DND-41 (cell line): ENCODE measurements at regions not wholly inside any gene's neighbourhood (a gene's known extent, or its start where the extent isn't known, plus 50 kb on each side); places are given as distances from the start of the nearest gene placed in this dataset.
"Not testable (repeated sequence)": the region's sequence is repeated elsewhere in the genome, so short reads cannot be mapped to it uniquely, and the experiment has no call there.

ENCODE experiments used
- ATAC-seq: fragments of 200-7000 bp; cut with Tn5 transposase; 3 replicates; pipeline ENCODE4 v1.9.1; 2021; ENCODE audit warnings: low read depth; ENCODE audit not compliant: insufficient read depth
- DNase-seq: peaks from one replicate; pipeline ENCODE4 v3.0.0-alpha.2; 2020
- H2AFZ ChIP-seq: 2 replicates; pipeline ENCODE4 v1.6.0; 2012; ENCODE audit warnings: low read depth, low read length
- H3K27ac ChIP-seq: 2 replicates; pipeline ENCODE4 v1.5.1; 2012; ENCODE audit warnings: low read length, inconsistent platforms
- H3K27me3 ChIP-seq: fragments of 200-600 bp; sonication (generic); 2 replicates; pipeline ENCODE4 v1.6.0; 2012; ENCODE audit warnings: low read length, mild to moderate bottlenecking, inconsistent platforms; ENCODE audit not compliant: insufficient read depth, poor library complexity
- H3K36me3 ChIP-seq: 2 replicates; pipeline ENCODE4 v1.5.1; 2012; ENCODE audit warnings: low read length, inconsistent platforms; ENCODE audit not compliant: insufficient read depth
- H3K4me1 ChIP-seq: 2 replicates; pipeline ENCODE4 v1.5.1; 2012; ENCODE audit warnings: mild to moderate bottlenecking, low read length; ENCODE audit not compliant: insufficient read depth
- H3K4me2 ChIP-seq: 2 replicates; pipeline ENCODE4 v1.6.0; 2012; ENCODE audit warnings: mild to moderate bottlenecking, moderate library complexity, low read length, inconsistent platforms; ENCODE audit not compliant: insufficient read depth
- H3K4me3 ChIP-seq, 2 experiments: fragments of 200-600 bp in 1 of 2; shearing (Covaris generic) in 1 of 2; 2 replicates each; pipeline ENCODE4 v1.5.1; 2012 to 2016; ENCODE audit warnings: inconsistent platforms in 2 of 2, low read length in 2 of 2, mild to moderate bottlenecking in 2 of 2, low read depth in 1 of 2, moderate library complexity in 1 of 2
- H3K79me2 ChIP-seq: 2 replicates; pipeline ENCODE4 v1.6.0; 2012; ENCODE audit warnings: low read length, inconsistent platforms; ENCODE audit not compliant: insufficient read depth
- H3K9ac ChIP-seq: 2 replicates; pipeline ENCODE4 v1.6.0; 2012; ENCODE audit warnings: low read depth, mild to moderate bottlenecking, inconsistent platforms, low read length, moderate library complexity
- H3K9me3 ChIP-seq: 2 replicates; pipeline ENCODE4 v1.5.1; 2012; ENCODE audit warnings: low read length, moderate library complexity, mild to moderate bottlenecking, inconsistent platforms; ENCODE audit not compliant: insufficient read depth, severe bottlenecking
- H4K20me1 ChIP-seq: 2 replicates; pipeline ENCODE4 v1.6.0; 2012; ENCODE audit warnings: low read length; ENCODE audit not compliant: insufficient read depth
- EZH2 ChIP-seq: IDR thresholded peaks from 3 replicates; pipeline ENCODE4 v1.6.1; 2012; ENCODE audit warnings: borderline replicate concordance, low read depth, mild to moderate bottlenecking, moderate library complexity, low read length, inconsistent platforms; ENCODE audit not compliant: severe bottlenecking
- TF ChIP-seq, protein P1 (sequence below): IDR thresholded peaks from 2 replicates; pipeline ENCODE4 v1.5.1; 2012; ENCODE audit warnings: borderline replicate concordance, low read length, moderate library complexity, mild to moderate bottlenecking; ENCODE audit not compliant: poor library complexity, severe bottlenecking; ENCODE audit errors: extremely low read depth

DNA sequence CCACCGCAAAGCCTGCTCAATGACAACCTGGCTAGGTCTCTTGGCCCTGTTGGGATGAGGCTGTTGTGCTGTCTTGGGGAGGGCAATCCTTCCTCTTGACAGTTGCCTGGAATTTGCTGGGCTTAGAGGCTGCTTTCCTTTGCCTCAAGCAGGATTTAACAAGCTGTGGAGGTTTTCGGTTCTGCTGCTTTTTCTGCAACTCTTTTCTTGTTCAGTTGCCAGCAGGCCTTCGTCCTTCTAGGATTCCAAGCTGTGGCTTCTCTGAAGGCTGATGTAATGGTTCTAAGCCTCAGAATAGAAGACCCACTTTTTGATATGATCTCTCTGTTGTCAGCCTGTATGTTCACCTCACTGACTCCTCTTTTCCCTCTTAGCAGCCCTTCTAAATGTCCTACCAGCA is 149.5 kb upstream of the HS3ST4 start:
- no peaks in the 10 kb centered on the region for H3K9me3 ChIP-seq

DNA sequence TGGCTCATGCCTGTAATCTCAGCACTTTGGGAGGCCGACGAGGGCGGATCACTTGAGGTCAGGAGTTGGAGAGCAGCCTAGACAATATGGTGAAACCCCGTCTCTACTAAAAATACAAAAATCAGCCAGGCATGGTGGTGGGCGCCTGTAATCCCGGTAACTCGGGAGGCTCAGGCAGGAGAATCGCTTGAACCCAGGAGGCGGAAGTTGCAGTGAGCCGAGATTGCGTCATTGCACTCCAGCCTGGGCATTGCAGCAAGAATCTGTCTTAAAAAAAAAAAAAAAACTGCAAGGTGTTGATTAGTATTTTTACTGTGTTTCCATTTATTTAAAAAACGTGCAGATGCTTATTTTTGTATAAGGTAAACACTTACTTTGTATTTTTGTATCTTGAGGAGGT is 152.0 kb upstream of the HS3ST4 start:
- H3K4me3 ChIP-seq, H3K9me3 ChIP-seq, H3K79me2 ChIP-seq, H4K20me1 ChIP-seq, H3K36me3 ChIP-seq, H3K4me1 ChIP-seq, H3K27ac ChIP-seq, H3K9ac ChIP-seq, DNase-seq, ATAC-seq, H2AFZ ChIP-seq, H3K27me3 ChIP-seq, H3K4me2 ChIP-seq: not testable (repeated sequence)

More for the DNA sequence above, 149.5 kb upstream of the HS3ST4 start:
- H3K79me2 ChIP-seq, result no peaks in the 10 kb centered on the region
- no peaks in the 10 kb centered on the region for H3K27me3 ChIP-seq
- H3K4me3 ChIP-seq, result no peak overlapping the region
- no peaks in the 10 kb centered on the region for H4K20me1 ChIP-seq
- no peaks in the 10 kb centered on the region for H3K36me3 ChIP-seq
- H3K27ac ChIP-seq, result no peak overlapping the region
- H3K4me1 ChIP-seq, result no peaks in the 10 kb centered on the region
- no peak overlapping the region for H3K9ac ChIP-seq
- no peak overlapping the region for H3K4me2 ChIP-seq
- ATAC-seq (no peak), DNase-seq (no peak)
- no peak for TF ChIP-seq EZH2
- TF ChIP-seq, protein P1, sequence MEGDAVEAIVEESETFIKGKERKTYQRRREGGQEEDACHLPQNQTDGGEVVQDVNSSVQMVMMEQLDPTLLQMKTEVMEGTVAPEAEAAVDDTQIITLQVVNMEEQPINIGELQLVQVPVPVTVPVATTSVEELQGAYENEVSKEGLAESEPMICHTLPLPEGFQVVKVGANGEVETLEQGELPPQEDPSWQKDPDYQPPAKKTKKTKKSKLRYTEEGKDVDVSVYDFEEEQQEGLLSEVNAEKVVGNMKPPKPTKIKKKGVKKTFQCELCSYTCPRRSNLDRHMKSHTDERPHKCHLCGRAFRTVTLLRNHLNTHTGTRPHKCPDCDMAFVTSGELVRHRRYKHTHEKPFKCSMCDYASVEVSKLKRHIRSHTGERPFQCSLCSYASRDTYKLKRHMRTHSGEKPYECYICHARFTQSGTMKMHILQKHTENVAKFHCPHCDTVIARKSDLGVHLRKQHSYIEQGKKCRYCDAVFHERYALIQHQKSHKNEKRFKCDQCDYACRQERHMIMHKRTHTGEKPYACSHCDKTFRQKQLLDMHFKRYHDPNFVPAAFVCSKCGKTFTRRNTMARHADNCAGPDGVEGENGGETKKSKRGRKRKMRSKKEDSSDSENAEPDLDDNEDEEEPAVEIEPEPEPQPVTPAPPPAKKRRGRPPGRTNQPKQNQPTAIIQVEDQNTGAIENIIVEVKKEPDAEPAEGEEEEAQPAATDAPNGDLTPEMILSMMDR, result no peak
- no peak overlapping the region for H2AFZ ChIP-seq

DNA sequence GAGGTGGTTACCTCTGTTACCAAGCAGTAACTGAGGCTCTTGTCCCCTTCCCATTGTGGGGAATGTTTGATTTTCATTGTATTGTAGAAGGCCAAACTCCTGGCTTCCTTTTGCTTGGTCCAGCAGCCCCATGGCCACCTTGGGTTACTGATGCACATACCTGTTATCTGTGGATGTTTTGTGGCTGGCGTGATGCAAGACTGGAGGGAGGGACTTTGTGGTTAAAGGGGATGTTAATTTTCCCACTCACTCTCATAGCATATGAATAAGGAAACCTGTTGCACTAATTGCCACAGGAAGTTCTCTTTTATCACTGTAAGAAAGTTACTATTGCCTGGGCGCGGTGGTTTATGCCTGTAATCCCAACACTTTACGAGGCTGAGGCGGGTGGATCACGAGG is 168.6 kb upstream of the HS3ST4 start:
- no peak overlapping the region for H3K4me2 ChIP-seq
- H3K27ac ChIP-seq, result no peak overlapping the region
- no peak for DNase-seq
- H3K36me3 ChIP-seq, result no peaks in the 10 kb centered on the region
- no peak for ATAC-seq
- H3K9me3 ChIP-seq, result no peaks in the 10 kb centered on the region
- no peaks in the 10 kb centered on the region for H4K20me1 ChIP-seq
- no peak overlapping the region for H2AFZ ChIP-seq
- no peaks in the 10 kb centered on the region for H3K4me1 ChIP-seq
- no peak overlapping the region for H3K9ac ChIP-seq
- H3K27me3 ChIP-seq, result no peaks in the 10 kb centered on the region
- no peak for TF ChIP-seq EZH2
- TF ChIP-seq, protein P1, result no peak
- no peaks in the 10 kb centered on the region for H3K79me2 ChIP-seq
- H3K4me3 ChIP-seq, result no peak overlapping the region

DNA sequence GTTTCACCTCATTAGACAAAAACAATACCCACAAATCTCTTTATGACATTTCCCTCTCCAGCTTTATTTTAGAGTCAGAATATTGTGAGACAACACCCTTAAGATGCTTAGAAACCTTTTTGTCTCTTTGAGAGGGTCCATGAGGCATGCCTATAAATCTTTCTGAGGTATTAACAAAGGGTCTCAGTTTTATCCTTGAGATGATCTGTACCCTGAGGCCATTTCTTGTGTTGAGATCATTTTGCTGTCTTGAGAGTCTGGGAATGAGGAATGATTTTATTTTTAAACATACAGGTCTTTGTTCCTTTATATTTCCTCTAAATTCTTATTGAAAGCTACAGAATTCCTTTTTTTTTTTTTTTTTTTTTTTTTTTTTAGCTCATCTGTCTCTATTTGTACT is 179.7 kb upstream of the HS3ST4 start:
- DNase-seq, result no peak

More for the DNA sequence above, 179.7 kb upstream of the HS3ST4 start:
- Histone ChIP-seq H3K9ac (no peak overlapping the region), H3K36me3 (no peaks in the 10 kb centered on the region), H3K27me3 (no peaks in the 10 kb centered on the region), H3K27ac (no peak overlapping the region), H2AFZ (no peak overlapping the region), H3K79me2 (no peaks in the 10 kb centered on the region), H3K9me3 (no peaks in the 10 kb centered on the region), H3K4me1 (no peaks in the 10 kb centered on the region), H3K4me2 (no peak overlapping the region), H3K4me3 (no peak overlapping the region), H4K20me1 (no peaks in the 10 kb centered on the region)
- no peak for TF ChIP-seq EZH2
- TF ChIP-seq, protein P1, result no peak
- ATAC-seq, result no peak
